ENCODE measurements at regions not wholly inside any gene's neighbourhood (a gene's known extent, or its start where the extent isn't known, plus 50 kb on each side); places are given as distances from the start of the nearest gene placed in this dataset.

- no peak overlapping the region for H3K4me3 Mint-ChIP-seq
- H3K27me3 Mint-ChIP-seq (ENCODE audit: low read depth, poor library complexity): peaks cover 32% of the 10 kb centered on the region
- DNase-seq: no peak
- H3K27ac Mint-ChIP-seq: no peak overlapping the region
- no peaks in the 10 kb centered on the region for H3K9me3 Mint-ChIP-seq
- peaks cover 12% of the 10 kb centered on the region for H3K4me1 Mint-ChIP-seq
- TF ChIP-seq CTCF (IDR thresholded peaks at IDR 0.05): no peak
- H3K36me3 Mint-ChIP-seq (ENCODE audit: low read depth): no peaks in the 10 kb centered on the region
These were observed 206.3 kb upstream of the C14orf180 start for GRCh38 chr14:104373055-104373854.

- H3K4me1 Mint-ChIP-seq: peaks cover 10% of the 10 kb centered on the region
- peaks cover 41% of the 10 kb centered on the region for H3K27me3 Mint-ChIP-seq (ENCODE audit: low read depth, poor library complexity)
- H3K4me3 Mint-ChIP-seq: no peak overlapping the region
- TF ChIP-seq CTCF (IDR thresholded peaks at IDR 0.05): no peak
- peaks cover 5% of the 10 kb centered on the region for H3K9me3 Mint-ChIP-seq
- no peak for DNase-seq
- H3K36me3 Mint-ChIP-seq (ENCODE audit: low read depth): no peaks in the 10 kb centered on the region
- H3K27ac Mint-ChIP-seq: no peak overlapping the region
These were observed 205.5 kb upstream of the C14orf180 start for GRCh38 chr14:104373855-104374717.

GRCh38 chr14:104374718-104375080, 204.9 kb upstream of the C14orf180 start:
- Mint-ChIP-seq H3K36me3 (ENCODE audit: low read depth) (no peaks in the 10 kb centered on the region), H3K4me1 (peaks cover 7% of the 10 kb centered on the region), H3K27me3 (ENCODE audit: low read depth, poor library complexity) (peaks cover 47% of the 10 kb centered on the region), H3K4me3 (no peak overlapping the region), H3K9me3 (peaks cover 11% of the 10 kb centered on the region), H3K27ac (no peak overlapping the region)
- TF ChIP-seq CTCF (IDR thresholded peaks at IDR 0.05): no peak
- DNase-seq: no peak

GRCh38 chr14:104375551-104376201, 203.9 kb upstream of the C14orf180 start:
- no peak for TF ChIP-seq CTCF (IDR thresholded peaks at IDR 0.05)
- peaks cover 19% of the 10 kb centered on the region for H3K9me3 Mint-ChIP-seq
- DNase-seq: no peak
- peaks cover 4% of the 10 kb centered on the region for H3K4me1 Mint-ChIP-seq
- no peak overlapping the region for H3K27ac Mint-ChIP-seq
- H3K4me3 Mint-ChIP-seq: no peak overlapping the region
- H3K36me3 Mint-ChIP-seq (ENCODE audit: low read depth): no peaks in the 10 kb centered on the region
- peaks cover 49% of the 10 kb centered on the region for H3K27me3 Mint-ChIP-seq (ENCODE audit: low read depth, poor library complexity)

GRCh38 chr14:104376202-104377140, 203.1 kb upstream of the C14orf180 start:
- H3K4me3 Mint-ChIP-seq: no peak overlapping the region
- peaks cover 4% of the 10 kb centered on the region for H3K4me1 Mint-ChIP-seq
- H3K27ac Mint-ChIP-seq: no peak overlapping the region
- DNase-seq: no peak
- H3K27me3 Mint-ChIP-seq (ENCODE audit: low read depth, poor library complexity): peaks cover 53% of the 10 kb centered on the region
- H3K36me3 Mint-ChIP-seq (ENCODE audit: low read depth): no peaks in the 10 kb centered on the region
- H3K9me3 Mint-ChIP-seq: peaks cover 27% of the 10 kb centered on the region
- TF ChIP-seq CTCF (IDR thresholded peaks at IDR 0.05): no peak
